ENCODE measurements at regions not wholly inside any gene's neighbourhood (a gene's known extent, or its start where the extent isn't known, plus 50 kb on each side); places are given as distances from the start of the nearest gene placed in this dataset.

GRCh38 chr4:22045051-22045630 lies 96.6 kb upstream of the KCNIP4 start:
- POLR2A ChIA-PET: interaction anchor here (0.6 kb wide), 1 partner anchor 45 kb away, joined by 3 read pairs; no protein-coding TSS in a partner anchor
- Mint-ChIP-seq H3K27me3 (no peaks in the 10 kb centered on the region), H3K9me3 (peaks cover 7% of the 10 kb centered on the region), H3K4me1 (ENCODE audit: low read depth) (no peaks in the 10 kb centered on the region), H3K36me3 (no peaks in the 10 kb centered on the region), H3K4me3 (no peak overlapping the region), H3K27ac (no peak overlapping the region)
- intact Hi-C loops (cut with micrococcal nuclease): no loop called here
- no peak for DNase-seq
- CTCF ChIA-PET: no interaction called here

GRCh38 chr4:22031423-22031822 lies 82.9 kb upstream of the KCNIP4 start:
- Mint-ChIP-seq H3K36me3 (no peaks in the 10 kb centered on the region), H3K9me3 (peaks cover 11% of the 10 kb centered on the region), H3K4me1 (ENCODE audit: low read depth) (no peaks in the 10 kb centered on the region), H3K4me3 (no peak overlapping the region), H3K27ac (no peak overlapping the region), H3K27me3 (no peaks in the 10 kb centered on the region)
- ChIA-PET POLR2A (no interaction called here), CTCF (no interaction called here)
- DNase-seq: no peak
- intact Hi-C loops (cut with micrococcal nuclease): no loop called here

- ChIA-PET POLR2A (no interaction called here), CTCF (no interaction called here)
- intact Hi-C loops (cut with micrococcal nuclease): no loop called here
- no peak overlapping the region for H3K4me3 Mint-ChIP-seq
- no peak overlapping the region for H3K27ac Mint-ChIP-seq
- peaks cover 9% of the 10 kb centered on the region for H3K9me3 Mint-ChIP-seq
- DNase-seq: no peak
- no peaks in the 10 kb centered on the region for H3K4me1 Mint-ChIP-seq (ENCODE audit: low read depth)
- no peaks in the 10 kb centered on the region for H3K36me3 Mint-ChIP-seq
- no peaks in the 10 kb centered on the region for H3K27me3 Mint-ChIP-seq
Measured at GRCh38 chr4:22030881-22031280, 82.3 kb upstream of the KCNIP4 start.

GRCh38 chr4:22030307-22030706 lies 81.7 kb upstream of the KCNIP4 start:
- POLR2A ChIA-PET: no interaction called here
- Mint-ChIP-seq H3K4me3 (no peak overlapping the region), H3K36me3 (no peaks in the 10 kb centered on the region), H3K4me1 (ENCODE audit: low read depth) (no peaks in the 10 kb centered on the region), H3K9me3 (peaks cover 9% of the 10 kb centered on the region), H3K27ac (no peak overlapping the region), H3K27me3 (no peaks in the 10 kb centered on the region)
- intact Hi-C loops (cut with micrococcal nuclease): no loop called here
- DNase-seq: no peak
- CTCF ChIA-PET: no interaction called here

GRCh38 chr4:22029803-22030202 lies 81.2 kb upstream of the KCNIP4 start:
- H3K27me3 Mint-ChIP-seq: no peaks in the 10 kb centered on the region
- intact Hi-C loops (cut with micrococcal nuclease): no loop called here
- no peak overlapping the region for H3K4me3 Mint-ChIP-seq

GRCh38 chr4:22021106-22021505 lies 72.5 kb upstream of the KCNIP4 start:
- DNase-seq: no peak
- peaks cover 3% of the 10 kb centered on the region for H3K9me3 Mint-ChIP-seq
- H3K27me3 Mint-ChIP-seq: no peaks in the 10 kb centered on the region
- POLR2A ChIA-PET: no interaction called here
- CTCF ChIA-PET: no interaction called here
- intact Hi-C loops (cut with micrococcal nuclease): no loop called here
- H3K4me1 Mint-ChIP-seq (ENCODE audit: low read depth): no peaks in the 10 kb centered on the region
- H3K36me3 Mint-ChIP-seq: no peaks in the 10 kb centered on the region
- H3K27ac Mint-ChIP-seq: no peak overlapping the region
- H3K4me3 Mint-ChIP-seq: no peak overlapping the region

More at GRCh38 chr4:22029803-22030202, 81.2 kb upstream of the KCNIP4 start:
- Mint-ChIP-seq H3K36me3 (no peaks in the 10 kb centered on the region), H3K9me3 (peaks cover 8% of the 10 kb centered on the region), H3K27ac (no peak overlapping the region), H3K4me1 (ENCODE audit: low read depth) (no peaks in the 10 kb centered on the region)
- CTCF ChIA-PET: no interaction called here
- DNase-seq: no peak
- POLR2A ChIA-PET: no interaction called here

- H3K36me3 Mint-ChIP-seq: no peaks in the 10 kb centered on the region
- no peak overlapping the region for H3K4me3 Mint-ChIP-seq
- intact Hi-C loops (cut with micrococcal nuclease): no loop called here
- no peak for DNase-seq
- no peak overlapping the region for H3K27ac Mint-ChIP-seq
- H3K9me3 Mint-ChIP-seq: peaks cover 3% of the 10 kb centered on the region
- POLR2A ChIA-PET: no interaction called here
- H3K27me3 Mint-ChIP-seq: no peaks in the 10 kb centered on the region
- H3K4me1 Mint-ChIP-seq (ENCODE audit: low read depth): no peaks in the 10 kb centered on the region
- CTCF ChIA-PET: no interaction called here
Measured at GRCh38 chr4:22020129-22020528, 71.6 kb upstream of the KCNIP4 start.

GRCh38 chr4:22019676-22020075 lies 71.1 kb upstream of the KCNIP4 start:
- POLR2A ChIA-PET: no interaction called here
- CTCF ChIA-PET: no interaction called here
- DNase-seq: no peak
- no peak overlapping the region for H3K27ac Mint-ChIP-seq
- no peaks in the 10 kb centered on the region for H3K27me3 Mint-ChIP-seq
- intact Hi-C loops (cut with micrococcal nuclease): no loop called here
- H3K4me1 Mint-ChIP-seq (ENCODE audit: low read depth): no peaks in the 10 kb centered on the region
- H3K36me3 Mint-ChIP-seq: no peaks in the 10 kb centered on the region
- no peak overlapping the region for H3K4me3 Mint-ChIP-seq
- H3K9me3 Mint-ChIP-seq: peaks cover 2% of the 10 kb centered on the region

GRCh38 chr4:22014222-22014741 lies 65.7 kb upstream of the KCNIP4 start:
- H3K27me3 Mint-ChIP-seq: no peaks in the 10 kb centered on the region
- CTCF ChIA-PET: no interaction called here
- no peak overlapping the region for H3K27ac Mint-ChIP-seq
- intact Hi-C loops (cut with micrococcal nuclease): no loop called here
- no peak overlapping the region for H3K4me3 Mint-ChIP-seq
- POLR2A ChIA-PET: no interaction called here
- H3K4me1 Mint-ChIP-seq (ENCODE audit: low read depth): no peaks in the 10 kb centered on the region
- H3K9me3 Mint-ChIP-seq: no peaks in the 10 kb centered on the region
- DNase-seq: no peak
- H3K36me3 Mint-ChIP-seq: no peaks in the 10 kb centered on the region

- intact Hi-C loops (cut with micrococcal nuclease): no loop called here
- Mint-ChIP-seq H3K4me1 (ENCODE audit: low read depth) (no peaks in the 10 kb centered on the region), H3K4me3 (no peak overlapping the region), H3K27me3 (no peaks in the 10 kb centered on the region), H3K36me3 (no peaks in the 10 kb centered on the region), H3K9me3 (peaks cover 15% of the 10 kb centered on the region), H3K27ac (no peak overlapping the region)
- ChIA-PET CTCF (no interaction called here), POLR2A (no interaction called here)
- no peak for DNase-seq
Measured at GRCh38 chr4:22003878-22004277, 55.3 kb upstream of the KCNIP4 start.

Measured in activated CD4-positive, alpha-beta memory T cell treated with anti-CD3 and anti-CD28 coated beads for 36 hours (primary cell).